ENCODE measurements at regions not wholly inside any gene's neighbourhood (a gene's known extent, or its start where the extent isn't known, plus 50 kb on each side); places are given as distances from the start of the nearest gene placed in this dataset.

DNA sequence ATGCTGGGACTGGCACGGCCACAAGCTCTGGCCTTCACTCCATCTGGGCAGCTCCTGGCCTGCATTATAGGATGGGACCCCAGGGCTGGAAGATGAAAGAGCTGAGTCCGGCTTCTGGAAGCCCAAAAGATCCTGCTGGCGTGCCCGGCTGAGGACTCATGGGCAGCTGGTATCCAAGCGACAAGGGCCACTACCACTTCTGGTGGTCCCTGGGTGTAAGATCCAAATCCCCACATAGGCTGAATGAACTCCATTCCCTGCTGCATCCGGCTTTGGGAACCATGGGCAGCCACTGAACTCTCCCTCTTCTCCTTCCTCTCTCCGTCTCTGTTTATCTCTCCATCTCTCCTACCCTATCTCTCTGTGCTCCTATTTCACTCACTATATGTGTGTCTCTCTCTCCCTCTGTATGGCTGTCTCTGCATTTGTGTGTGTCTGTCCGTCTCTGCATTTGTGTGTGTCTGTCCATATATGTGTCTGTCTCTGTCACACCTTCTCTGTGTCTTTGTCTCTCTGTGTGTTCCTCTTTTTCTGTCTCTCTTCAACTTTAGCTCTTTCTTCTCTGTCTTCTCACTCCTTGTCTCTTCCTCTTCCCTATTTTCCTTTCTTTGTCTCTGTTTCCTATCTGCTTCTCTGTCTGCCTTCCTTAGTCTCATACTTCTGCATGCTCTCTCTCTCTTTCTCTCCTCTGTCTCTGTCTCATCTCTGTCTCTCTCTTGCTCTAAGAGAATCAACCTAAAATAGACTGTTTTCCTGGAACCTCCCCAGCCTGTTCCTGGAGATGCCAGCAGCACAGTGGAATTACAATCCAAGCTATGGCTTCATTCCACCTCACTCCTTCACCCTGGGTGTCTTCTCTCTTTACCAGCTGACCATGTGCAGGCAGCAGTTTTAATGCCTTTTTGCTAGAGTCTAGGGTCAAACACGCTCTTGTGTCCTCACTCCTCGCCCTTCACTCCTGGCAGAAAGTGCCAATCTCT is 60.4 kb upstream of the IRX6 start:
- Histone ChIP-seq H3K4me1 (no peaks in the 10 kb centered on the region), H3K27ac (no peak overlapping the region), H3K9me3 (peaks cover 0 to 3% (median 0%) of the 10 kb centered on the region in 4 donors), H3K36me3 (no peaks in the 10 kb centered on the region), H3K4me3 (no peak overlapping the region), H3K27me3 (no peaks in the 10 kb centered on the region)
- TF ChIP-seq, protein P1, sequence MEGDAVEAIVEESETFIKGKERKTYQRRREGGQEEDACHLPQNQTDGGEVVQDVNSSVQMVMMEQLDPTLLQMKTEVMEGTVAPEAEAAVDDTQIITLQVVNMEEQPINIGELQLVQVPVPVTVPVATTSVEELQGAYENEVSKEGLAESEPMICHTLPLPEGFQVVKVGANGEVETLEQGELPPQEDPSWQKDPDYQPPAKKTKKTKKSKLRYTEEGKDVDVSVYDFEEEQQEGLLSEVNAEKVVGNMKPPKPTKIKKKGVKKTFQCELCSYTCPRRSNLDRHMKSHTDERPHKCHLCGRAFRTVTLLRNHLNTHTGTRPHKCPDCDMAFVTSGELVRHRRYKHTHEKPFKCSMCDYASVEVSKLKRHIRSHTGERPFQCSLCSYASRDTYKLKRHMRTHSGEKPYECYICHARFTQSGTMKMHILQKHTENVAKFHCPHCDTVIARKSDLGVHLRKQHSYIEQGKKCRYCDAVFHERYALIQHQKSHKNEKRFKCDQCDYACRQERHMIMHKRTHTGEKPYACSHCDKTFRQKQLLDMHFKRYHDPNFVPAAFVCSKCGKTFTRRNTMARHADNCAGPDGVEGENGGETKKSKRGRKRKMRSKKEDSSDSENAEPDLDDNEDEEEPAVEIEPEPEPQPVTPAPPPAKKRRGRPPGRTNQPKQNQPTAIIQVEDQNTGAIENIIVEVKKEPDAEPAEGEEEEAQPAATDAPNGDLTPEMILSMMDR (IDR thresholded peaks at IDR 0.05) = no peak
- TF ChIP-seq EP300 (IDR thresholded peaks at IDR 0.05) = no peak
- no peak for TF ChIP-seq POLR2A (IDR thresholded peaks at IDR 0.05)
- no peak for TF ChIP-seq POLR2AphosphoS5 (IDR thresholded peaks at IDR 0.05)
- WGBS, 2 donors = 73 to 83% methylated on average over 10 of the region's 10 CpGs
- no peak for DNase-seq
- intact Hi-C loops (cut with DNase I) = no loop called here

DNA sequence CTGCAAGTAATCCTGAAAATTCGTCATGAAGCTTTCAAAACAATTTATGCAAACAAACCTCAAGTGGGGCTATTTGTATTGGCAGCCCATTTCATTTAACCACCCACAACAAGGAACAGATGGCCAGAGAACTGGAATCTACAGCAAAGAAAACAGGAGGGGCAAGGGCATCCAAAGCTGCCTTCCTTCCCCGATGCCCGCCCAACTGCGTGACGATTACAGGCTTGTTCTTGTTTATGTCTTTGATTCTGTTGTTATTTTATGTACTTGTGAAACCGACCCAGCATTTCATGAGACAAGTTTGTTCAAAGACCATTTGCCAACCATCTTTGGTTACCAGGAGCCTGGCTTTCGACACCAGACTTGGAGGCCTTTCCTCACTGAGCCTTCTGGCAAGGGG is 59.1 kb upstream of the IRX6 start:
- no peak for DNase-seq
- no peaks in the 10 kb centered on the region for H3K4me1 ChIP-seq
- H3K36me3 ChIP-seq = no peaks in the 10 kb centered on the region
- no peaks in the 10 kb centered on the region for H3K27me3 ChIP-seq
- no peak overlapping the region for H3K27ac ChIP-seq
- TF ChIP-seq POLR2A (IDR thresholded peaks at IDR 0.05) (no peak), POLR2AphosphoS5 (IDR thresholded peaks at IDR 0.05) (no peak)
- H3K4me3 ChIP-seq = no peak overlapping the region
- peaks cover 0 to 3% (median 0%) of the 10 kb centered on the region in 4 donors for H3K9me3 ChIP-seq
- intact Hi-C loops (cut with DNase I) = no loop called here
- 64 to 76% methylated on average over 7 of the region's 7 CpGs for WGBS, 2 donors

DNA sequence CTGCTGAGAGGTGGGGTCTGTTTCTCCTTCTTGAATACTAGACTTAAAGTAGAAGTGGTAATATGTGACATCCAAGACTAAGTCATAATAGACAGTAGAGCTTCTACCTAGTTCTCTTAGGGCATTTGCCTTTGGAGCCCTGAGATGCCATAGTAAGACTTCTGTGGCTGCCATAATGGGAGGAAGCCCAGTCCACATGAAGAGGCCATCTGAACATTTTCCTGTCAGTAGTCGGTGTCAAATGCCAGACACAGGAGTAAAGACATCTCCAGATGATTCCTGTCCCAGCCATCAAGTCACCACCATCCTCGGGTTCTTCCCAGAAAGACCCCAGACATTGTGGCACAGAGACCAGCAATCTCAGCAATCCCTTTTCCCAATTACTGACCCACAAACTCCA is 58.1 kb upstream of the IRX6 start:
- intact Hi-C loops (cut with DNase I) = no loop called here
- Histone ChIP-seq H3K4me3 (no peak overlapping the region), H3K9me3 (peaks cover 0 to 3% (median 0%) of the 10 kb centered on the region in 4 donors), H3K27ac (no peak overlapping the region), H3K4me1 (no peaks in the 10 kb centered on the region), H3K27me3 (no peaks in the 10 kb centered on the region), H3K36me3 (no peaks in the 10 kb centered on the region)
- 82 to 87% methylated on average over 2 of the region's 2 CpGs for WGBS, 2 donors
- TF ChIP-seq POLR2AphosphoS5 (IDR thresholded peaks at IDR 0.05) = no peak
- TF ChIP-seq POLR2A (IDR thresholded peaks at IDR 0.05) = no peak
- no peak for TF ChIP-seq EP300 (IDR thresholded peaks at IDR 0.05)
- TF ChIP-seq, protein P1 (IDR thresholded peaks at IDR 0.05) = no peak
- no peak for DNase-seq

DNA sequence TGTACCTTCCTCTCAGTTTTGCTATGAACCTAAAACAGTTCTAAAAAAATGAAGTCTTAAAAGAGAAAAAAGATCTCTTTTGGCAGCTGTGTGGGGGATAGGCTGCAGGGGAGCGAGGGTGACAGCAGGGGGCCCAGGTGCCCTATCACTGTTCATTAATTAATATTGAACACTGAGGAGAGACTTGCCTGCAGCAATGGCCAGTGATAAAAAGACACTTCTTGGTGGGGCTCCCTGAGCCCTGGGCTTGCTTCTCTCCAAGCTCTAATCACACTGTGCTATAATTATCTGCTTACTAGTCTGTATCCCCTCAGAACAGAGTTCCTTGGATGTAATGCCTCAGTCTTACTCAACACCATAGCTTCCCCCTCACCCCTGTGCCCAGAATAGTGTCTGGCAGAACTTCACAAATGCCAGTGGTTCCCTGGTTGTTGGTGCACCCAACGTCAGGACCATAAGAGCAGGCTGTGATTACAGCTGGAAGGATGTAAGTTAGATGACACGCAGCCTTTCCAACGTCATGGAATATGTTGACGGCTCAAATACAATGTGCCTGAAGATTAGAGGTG is 52.0 kb upstream of the IRX6 start:
- no peak for DNase-seq
- TF ChIP-seq, protein P1 (IDR thresholded peaks at IDR 0.05) = no peak
- no peak for TF ChIP-seq POLR2AphosphoS5 (IDR thresholded peaks at IDR 0.05)
- no peak for TF ChIP-seq EP300 (IDR thresholded peaks at IDR 0.05)
- TF ChIP-seq POLR2A (IDR thresholded peaks at IDR 0.05) = no peak
- Histone ChIP-seq H3K27me3 (no peaks in the 10 kb centered on the region), H3K4me3 (no peak overlapping the region), H3K27ac (no peak overlapping the region), H3K9me3 (no peaks in the 10 kb centered on the region), H3K4me1 (no peaks in the 10 kb centered on the region), H3K36me3 (no peaks in the 10 kb centered on the region)
- 85 to 87% methylated on average over 5 of the region's 5 CpGs for WGBS, 2 donors
- intact Hi-C loops (cut with DNase I) = no loop called here

DNA sequence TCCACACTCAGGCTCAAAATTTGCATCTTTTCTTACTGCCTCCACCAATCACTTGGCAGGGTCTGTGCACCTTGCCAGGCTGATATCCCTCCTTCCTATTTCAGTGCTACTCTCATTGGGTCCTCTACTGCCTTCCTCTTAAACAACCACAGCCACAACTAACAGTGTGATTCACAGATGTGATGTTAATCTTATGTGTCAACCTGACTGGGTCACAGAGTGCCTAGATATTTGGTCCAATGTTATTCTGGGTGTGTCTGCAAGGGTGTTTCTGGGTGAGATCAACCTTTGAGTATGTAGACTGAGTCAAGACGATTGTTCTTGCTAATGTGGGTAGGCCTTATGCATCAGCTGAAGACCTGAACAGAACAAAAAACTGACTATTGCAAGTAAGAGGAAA is 51.3 kb upstream of the IRX6 start:
- Histone ChIP-seq H3K9me3 (no peaks in the 10 kb centered on the region), H3K4me1 (no peaks in the 10 kb centered on the region), H3K36me3 (no peaks in the 10 kb centered on the region), H3K27me3 (no peaks in the 10 kb centered on the region), H3K4me3 (no peak overlapping the region), H3K27ac (no peak overlapping the region)
- no peak for TF ChIP-seq EP300 (IDR thresholded peaks at IDR 0.05)
- TF ChIP-seq, protein P1 (IDR thresholded peaks at IDR 0.05) = no peak
- TF ChIP-seq POLR2AphosphoS5 (IDR thresholded peaks at IDR 0.05) = no peak
- TF ChIP-seq POLR2A (IDR thresholded peaks at IDR 0.05) = no peak
- intact Hi-C loops (cut with DNase I) = no loop called here
- no peak for DNase-seq
- WGBS, 2 donors = 51 to 66% methylated on average over 1 of the region's 1 CpG

Data from sigmoid colon (tissue), 6 donors.